Duodenal mucosa (tissue), 2 donors: ENCODE measurements at regions not wholly inside any gene's neighbourhood (a gene's known extent, or its start where the extent isn't known, plus 50 kb on each side); places are given as distances from the start of the nearest gene placed in this dataset.

ENCODE experiments used
- H3K27ac ChIP-seq: one replicate; pipeline ENCODE4 v1.7.0; 2013; ENCODE audit warnings: low read depth, low read length
- H3K27me3 ChIP-seq, 2 donors: one replicate each; pipeline ENCODE4 v1.7.0; 2013; ENCODE audit warnings: low read length in 2 of 2, control low read depth in 1 of 2; ENCODE audit not compliant: insufficient read depth in 2 of 2, control insufficient read depth in 1 of 2
- H3K36me3 ChIP-seq, 2 donors: one replicate each; pipeline ENCODE4 v1.7.0; 2013; ENCODE audit warnings: low read length in 2 of 2, control low read depth in 1 of 2; ENCODE audit not compliant: insufficient read depth in 2 of 2, control insufficient read depth in 1 of 2
- H3K4me1 ChIP-seq, 2 donors: one replicate each; pipeline ENCODE4 v1.7.0; 2013; ENCODE audit warnings: low read length in 2 of 2, control low read depth in 1 of 2; ENCODE audit not compliant: insufficient read depth in 2 of 2, control insufficient read depth in 1 of 2
- H3K4me3 ChIP-seq, 2 donors: one replicate each; pipeline ENCODE4 v1.7.0; 2013; ENCODE audit warnings: low read length in 2 of 2, low read depth in 1 of 2
- H3K9ac ChIP-seq, 2 donors: one replicate each; pipeline ENCODE4 v1.7.0; 2013; ENCODE audit warnings: low read length in 2 of 2, low read depth in 1 of 2
- H3K9me3 ChIP-seq, 2 donors: one replicate each; pipeline ENCODE4 v1.7.0; 2013; ENCODE audit warnings: low read length in 2 of 2, control low read depth in 1 of 2; ENCODE audit not compliant: control insufficient read depth in 1 of 2

- H3K9me3 ChIP-seq, result no peaks in the 10 kb centered on the region
- H3K4me1 ChIP-seq, result no peaks in the 10 kb centered on the region
- H3K4me3 ChIP-seq, result no peak overlapping the region
Observed at GRCh38 chr16:66290431-66290830, 76.1 kb upstream of the CDH5 start.

GRCh38 chr16:66289986-66290385, 76.5 kb upstream of the CDH5 start:
- Histone ChIP-seq H3K9ac (no peak overlapping the region), H3K36me3 (no peaks in the 10 kb centered on the region), H3K9me3 (no peaks in the 10 kb centered on the region), H3K27ac (no peak overlapping the region), H3K4me1 (no peaks in the 10 kb centered on the region), H3K4me3 (no peak overlapping the region), H3K27me3 (peaks cover 0 to 11% of the 10 kb centered on the region in 2 donors)

More at GRCh38 chr16:66290431-66290830, 76.1 kb upstream of the CDH5 start:
- Histone ChIP-seq H3K36me3 (no peaks in the 10 kb centered on the region), H3K27me3 (peaks cover 0 to 11% of the 10 kb centered on the region in 2 donors), H3K9ac (no peak overlapping the region), H3K27ac (no peak overlapping the region)

DNA sequence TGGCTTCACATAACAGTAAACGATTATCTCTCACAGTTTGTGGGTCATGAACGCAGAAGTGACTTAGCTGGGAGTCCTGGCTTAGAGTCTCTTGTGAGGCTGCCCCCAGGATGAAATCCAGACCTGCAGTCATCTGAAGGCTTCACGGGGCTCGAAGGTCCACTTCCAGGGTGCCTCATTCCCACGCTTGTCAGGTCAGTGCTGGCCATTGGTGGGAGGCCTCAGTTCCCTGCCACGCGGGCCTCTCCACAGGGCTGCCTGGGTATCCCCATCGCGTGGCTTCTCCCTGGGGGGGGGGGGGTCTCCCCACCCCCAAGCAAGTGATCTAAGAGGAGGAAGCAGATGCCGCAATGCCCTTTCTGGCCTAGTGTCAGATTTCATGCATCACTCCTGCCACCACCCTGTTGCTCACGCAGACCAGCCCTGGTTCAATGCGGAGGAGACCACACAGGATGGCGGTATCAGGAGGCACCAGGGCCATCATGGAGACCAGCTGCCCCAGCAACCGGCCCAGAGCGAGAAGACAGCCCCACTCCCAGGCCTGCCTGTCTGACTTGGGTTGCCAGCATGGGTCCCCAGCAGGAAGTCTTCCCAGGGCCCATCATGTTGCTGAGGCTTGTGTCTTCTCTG, 77.3 kb upstream of the CDH5 start:
- Histone ChIP-seq H3K27me3 (peaks cover 0 to 10% of the 10 kb centered on the region in 2 donors), H3K27ac (no peak overlapping the region), H3K9me3 (no peaks in the 10 kb centered on the region), H3K36me3 (no peaks in the 10 kb centered on the region), H3K4me3 (no peak overlapping the region), H3K4me1 (no peaks in the 10 kb centered on the region), H3K9ac (no peak overlapping the region)

GRCh38 chr16:66287926-66288325, 78.6 kb upstream of the CDH5 start:
- H3K27me3 ChIP-seq, result peaks cover 0 to 4% of the 10 kb centered on the region in 2 donors
- H3K4me3 ChIP-seq, result no peak overlapping the region
- H3K27ac ChIP-seq, result no peak overlapping the region
- H3K9me3 ChIP-seq, result no peaks in the 10 kb centered on the region
- no peak overlapping the region for H3K9ac ChIP-seq
- H3K36me3 ChIP-seq, result no peaks in the 10 kb centered on the region
- no peaks in the 10 kb centered on the region for H3K4me1 ChIP-seq

DNA sequence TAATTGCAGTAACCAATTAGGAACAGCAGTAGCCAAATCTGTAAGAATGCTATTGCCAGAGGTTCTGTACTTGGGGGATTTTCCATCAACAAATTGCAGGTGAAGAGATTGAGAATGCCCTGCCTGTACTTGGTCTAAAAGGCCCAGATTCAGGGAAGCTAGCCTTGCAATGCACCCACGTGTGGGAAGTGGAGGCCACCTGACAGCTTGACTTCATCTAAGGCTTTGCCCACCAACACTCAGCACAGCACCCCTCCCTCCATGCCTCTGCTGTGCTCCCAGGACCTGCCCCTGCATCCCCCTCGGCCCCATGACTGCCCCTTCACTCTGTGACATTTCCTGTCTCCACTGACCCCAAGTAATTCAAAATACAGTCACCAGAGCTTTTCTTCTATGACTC, 79.1 kb upstream of the CDH5 start:
- no peaks in the 10 kb centered on the region for H3K9me3 ChIP-seq
- H3K27ac ChIP-seq, result no peak overlapping the region
- H3K4me1 ChIP-seq, result no peaks in the 10 kb centered on the region
- no peak overlapping the region for H3K9ac ChIP-seq
- no peaks in the 10 kb centered on the region for H3K36me3 ChIP-seq
- H3K27me3 ChIP-seq, result no peaks in the 10 kb centered on the region
- H3K4me3 ChIP-seq, result no peak overlapping the region

- Histone ChIP-seq H3K9me3 (no peaks in the 10 kb centered on the region), H3K9ac (no peak overlapping the region), H3K36me3 (no peaks in the 10 kb centered on the region), H3K4me1 (no peaks in the 10 kb centered on the region), H3K4me3 (no peak overlapping the region), H3K27ac (no peak overlapping the region), H3K27me3 (no peaks in the 10 kb centered on the region)
Observed at GRCh38 chr16:66286527-66286926, 80.0 kb upstream of the CDH5 start.

GRCh38 chr16:66278604-66279262, 87.8 kb upstream of the CDH5 start:
- H3K9ac ChIP-seq, result no peak overlapping the region
- H3K27ac ChIP-seq, result no peak overlapping the region
- no peaks in the 10 kb centered on the region for H3K27me3 ChIP-seq
- no peaks in the 10 kb centered on the region for H3K36me3 ChIP-seq
- no peaks in the 10 kb centered on the region for H3K9me3 ChIP-seq
- H3K4me1 ChIP-seq, result peaks cover 6 to 7% of the 10 kb centered on the region in 2 donors
- H3K4me3 ChIP-seq, result no peak overlapping the region

- Histone ChIP-seq H3K27ac (no peak overlapping the region), H3K4me1 (peaks cover 6 to 7% of the 10 kb centered on the region in 2 donors), H3K4me3 (no peak overlapping the region), H3K36me3 (no peaks in the 10 kb centered on the region), H3K9ac (no peak overlapping the region), H3K9me3 (no peaks in the 10 kb centered on the region), H3K27me3 (no peaks in the 10 kb centered on the region)
Observed at GRCh38 chr16:66278111-66278531, 88.4 kb upstream of the CDH5 start.

GRCh38 chr16:66277311-66278070, 89.0 kb upstream of the CDH5 start:
- H3K27ac ChIP-seq, result no peak overlapping the region
- no peaks in the 10 kb centered on the region for H3K9me3 ChIP-seq
- H3K27me3 ChIP-seq, result no peaks in the 10 kb centered on the region
- H3K4me3 ChIP-seq, result no peak overlapping the region
- H3K4me1 ChIP-seq, result peaks cover 6 to 7% of the 10 kb centered on the region in 2 donors
- no peak overlapping the region for H3K9ac ChIP-seq
- no peaks in the 10 kb centered on the region for H3K36me3 ChIP-seq

GRCh38 chr16:66275775-66276428, 90.6 kb upstream of the CDH5 start:
- no peaks in the 10 kb centered on the region for H3K9me3 ChIP-seq
- no peaks in the 10 kb centered on the region for H3K27me3 ChIP-seq
- no peak overlapping the region for H3K27ac ChIP-seq
- no peak overlapping the region for H3K4me3 ChIP-seq
- H3K4me1 ChIP-seq, result peaks cover 6 to 7% of the 10 kb centered on the region in 2 donors
- H3K36me3 ChIP-seq, result no peaks in the 10 kb centered on the region
- H3K9ac ChIP-seq, result no peak overlapping the region
